HepG2 (cell line): ENCODE measurements at regions not wholly inside any gene's neighbourhood (a gene's known extent, or its start where the extent isn't known, plus 50 kb on each side); places are given as distances from the start of the nearest gene placed in this dataset.

ENCODE experiments used
- GABPA ChIP-seq, 2 experiments: IDR thresholded peaks; 2 replicates each; pipeline ENCODE4 v1.6.1; 2011 to 2016; ENCODE audit warnings: low read depth in 2 of 2, low read length in 1 of 2, missing biosample characterization in 1 of 2, missing genetic modification characterization in 1 of 2
- ONECUT2 ChIP-seq: sonication (generic); formaldehyde crosslinking; IDR thresholded peaks from 2 replicates; pipeline ENCODE4 v1.4.0; 2020; ENCODE audit warnings: missing genetic modification reagents
- STAT5B ChIP-seq: sonication (generic); formaldehyde crosslinking; IDR thresholded peaks from 2 replicates; pipeline ENCODE4 v1.4.0; 2020; ENCODE audit warnings: missing genetic modification reagents
- TF ChIP-seq, protein P1 (sequence below): sonication (generic); formaldehyde crosslinking; IDR thresholded peaks from 2 replicates; pipeline ENCODE4 v1.4.0; 2020; ENCODE audit warnings: missing genetic modification reagents, mild to moderate bottlenecking, borderline replicate concordance

DNA sequence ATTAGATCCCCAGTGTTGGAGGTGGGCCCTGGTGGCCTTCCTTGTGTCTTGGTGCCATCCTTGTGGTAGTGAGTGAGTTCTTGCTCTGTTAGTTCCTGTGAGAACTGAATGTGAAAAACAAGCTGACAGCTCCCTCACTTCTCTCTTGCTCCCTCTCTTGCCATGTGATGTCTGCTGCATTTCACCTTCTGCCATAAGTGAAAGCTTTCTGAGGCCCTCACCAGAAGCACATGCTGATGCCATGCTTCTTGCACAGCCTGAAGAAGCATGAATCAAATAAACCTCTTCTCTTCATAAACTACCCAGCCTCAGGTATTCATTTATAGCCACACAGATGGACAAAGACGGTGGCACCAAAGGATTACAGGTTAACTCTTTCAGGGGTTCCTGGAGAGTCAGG, 166.1 kb upstream of the ETV3 start:
- TF ChIP-seq, protein P1, sequence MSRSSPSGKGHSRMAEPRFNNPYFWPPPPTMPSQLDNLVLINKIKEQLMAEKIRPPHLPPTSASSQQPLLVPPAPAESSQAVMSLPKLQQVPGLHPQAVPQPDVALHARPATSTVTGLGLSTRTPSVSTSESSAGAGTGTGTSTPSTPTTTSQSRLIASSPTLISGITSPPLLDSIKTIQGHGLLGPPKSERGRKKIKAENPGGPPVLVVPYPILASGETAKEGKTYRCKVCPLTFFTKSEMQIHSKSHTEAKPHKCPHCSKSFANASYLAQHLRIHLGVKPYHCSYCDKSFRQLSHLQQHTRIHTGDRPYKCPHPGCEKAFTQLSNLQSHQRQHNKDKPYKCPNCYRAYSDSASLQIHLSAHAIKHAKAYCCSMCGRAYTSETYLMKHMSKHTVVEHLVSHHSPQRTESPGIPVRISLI (CRISPR knock-in tag): no peak
- TF ChIP-seq STAT5B (no peak), ONECUT2 (CRISPR knock-in tag) (no peak), GABPA (IDR thresholded peaks at IDR 0.05; ENCODE audit: low read depth, low read length) (no peak), GABPA (CRISPR knock-in tag; IDR thresholded peaks at IDR 0.05; ENCODE audit: low read depth) (no peak)
